ENCODE measurements at regions not wholly inside any gene's neighbourhood (a gene's known extent, or its start where the extent isn't known, plus 50 kb on each side); places are given as distances from the start of the nearest gene placed in this dataset.

DNA sequence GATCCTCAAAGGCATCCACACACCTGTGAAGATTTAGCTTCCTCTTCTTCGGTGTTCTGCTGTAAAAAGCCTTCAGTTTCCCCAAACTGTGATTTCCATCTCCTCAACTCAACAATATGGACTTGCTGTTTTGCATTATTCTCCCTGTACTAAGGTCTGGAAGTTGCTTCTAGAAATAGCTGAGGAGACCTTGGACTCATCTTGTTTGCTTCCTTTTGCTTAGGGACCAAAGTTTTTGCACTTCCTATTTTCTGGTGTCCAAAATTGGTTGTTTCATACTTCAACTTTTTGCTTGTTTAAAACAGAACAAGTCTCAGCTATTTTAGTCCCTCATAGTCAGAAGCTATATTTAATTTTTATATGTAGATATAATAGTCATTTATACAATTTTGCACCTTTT, 201.9 kb upstream of the COPS8 start:
- DNase-seq, result no peak

GRCh38 chr2:236884569-236885175, 201.0 kb upstream of the COPS8 start:
- DNase-seq, result no peak

GRCh38 chr2:236886456-236886855, 199.2 kb upstream of the COPS8 start:
- no peak for DNase-seq

DNA sequence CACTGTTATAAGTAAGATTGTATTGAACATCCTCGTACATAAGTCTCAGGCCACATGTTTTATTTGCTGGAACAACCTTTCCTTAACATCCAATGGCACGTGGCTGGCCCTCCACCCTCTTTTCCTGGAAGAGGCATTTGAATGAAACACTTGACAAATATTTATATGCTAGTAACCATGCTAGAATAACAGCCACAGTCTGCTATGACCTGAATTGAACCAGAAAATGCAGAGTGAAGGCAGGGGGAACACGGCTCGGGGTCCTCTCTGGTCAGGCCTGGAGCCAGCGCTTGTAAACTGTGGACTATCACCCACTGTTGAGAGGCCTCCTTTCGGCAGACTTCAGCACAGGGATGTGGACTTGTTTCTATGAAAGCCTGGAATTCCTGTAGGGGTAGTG, 198.2 kb upstream of the COPS8 start:
- DNase-seq, result no peak

DNA sequence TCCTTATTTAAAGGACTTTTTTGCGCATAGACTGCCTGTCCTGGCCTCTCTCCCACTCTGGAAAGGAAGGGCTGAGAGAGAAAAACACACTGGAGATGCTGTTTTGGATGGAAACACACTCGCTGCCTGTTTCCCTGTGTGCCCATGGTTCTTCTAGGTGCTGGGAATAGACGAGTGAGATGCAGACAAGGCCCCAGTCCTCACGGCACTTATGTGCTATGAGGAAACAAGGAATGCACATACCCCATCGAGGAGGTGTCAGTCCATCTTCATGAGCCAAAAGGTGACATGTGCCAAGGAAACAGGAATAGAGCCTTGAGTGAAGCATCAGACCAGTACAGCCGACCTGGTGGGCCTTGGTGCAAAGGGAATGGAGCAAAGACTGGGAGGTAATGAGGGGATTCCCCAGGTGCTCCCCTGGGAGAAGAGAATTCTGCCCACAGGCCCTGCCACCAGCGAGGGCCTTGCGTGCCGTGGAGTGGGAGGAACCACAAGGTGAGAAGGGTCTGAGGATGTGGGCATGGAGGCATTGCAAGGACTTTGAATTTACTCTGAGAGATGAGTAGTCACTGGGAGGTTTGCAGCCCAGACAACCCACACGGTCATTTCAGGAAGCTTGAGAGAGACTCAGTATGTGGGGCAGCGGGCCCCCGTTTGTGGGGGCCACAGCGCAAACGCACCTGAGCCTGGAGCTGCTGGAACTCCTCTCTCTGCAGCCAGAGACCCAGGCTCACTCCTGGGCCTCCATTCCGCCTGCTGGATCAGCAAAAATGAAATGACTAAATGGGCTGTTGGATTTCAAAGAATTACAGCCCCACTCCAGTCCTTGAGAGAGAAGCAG, 197.5 kb upstream of the COPS8 start:
- DNase-seq, result no peak

GRCh38 chr2:236888794-236889780, 196.6 kb upstream of the COPS8 start:
- DNase-seq, result no peak

- no peak for DNase-seq
Measured at GRCh38 chr2:236889791-236890704, 195.6 kb upstream of the COPS8 start.

DNA sequence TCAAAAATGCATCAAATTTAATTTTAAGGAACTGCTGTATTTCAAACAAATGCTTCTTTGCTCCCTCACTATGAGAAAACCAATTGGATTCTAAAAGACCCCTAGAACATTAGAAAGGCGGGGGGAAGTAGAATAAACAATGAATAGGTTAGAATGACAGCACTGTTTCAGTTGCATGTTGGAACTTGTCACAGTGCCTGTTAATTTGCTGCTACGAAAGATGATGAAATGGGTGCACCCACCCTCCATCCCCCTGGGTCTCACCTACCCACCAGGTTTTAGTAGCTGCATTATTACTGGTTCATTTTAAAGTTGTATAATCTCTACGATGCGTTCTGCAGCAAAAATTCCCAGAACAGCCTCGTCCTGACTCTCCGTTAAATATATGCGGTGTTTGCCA, 193.0 kb upstream of the COPS8 start:
- DNase-seq, result no peak

DNA sequence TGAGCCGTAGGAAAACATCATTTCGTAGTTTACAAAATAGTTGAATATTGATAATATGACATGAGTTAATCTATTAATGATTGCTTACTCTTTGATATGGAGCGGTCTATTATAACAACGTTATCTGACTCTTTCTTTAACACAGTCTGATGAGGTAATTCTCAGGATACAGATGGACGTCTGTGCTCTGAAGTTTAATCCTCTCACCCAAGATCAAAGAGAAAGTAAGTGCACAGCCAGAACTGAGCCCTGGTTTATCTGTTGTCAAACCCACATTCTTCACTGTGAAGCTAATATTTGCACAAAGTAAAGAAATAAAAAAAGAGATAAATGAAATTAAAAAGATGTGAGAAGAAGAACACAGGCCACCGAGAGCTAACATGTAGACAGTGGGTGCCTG, 190.9 kb upstream of the COPS8 start:
- no peak for DNase-seq

GRCh38 chr2:236895497-236895896, 190.2 kb upstream of the COPS8 start:
- DNase-seq, result no peak

DNA sequence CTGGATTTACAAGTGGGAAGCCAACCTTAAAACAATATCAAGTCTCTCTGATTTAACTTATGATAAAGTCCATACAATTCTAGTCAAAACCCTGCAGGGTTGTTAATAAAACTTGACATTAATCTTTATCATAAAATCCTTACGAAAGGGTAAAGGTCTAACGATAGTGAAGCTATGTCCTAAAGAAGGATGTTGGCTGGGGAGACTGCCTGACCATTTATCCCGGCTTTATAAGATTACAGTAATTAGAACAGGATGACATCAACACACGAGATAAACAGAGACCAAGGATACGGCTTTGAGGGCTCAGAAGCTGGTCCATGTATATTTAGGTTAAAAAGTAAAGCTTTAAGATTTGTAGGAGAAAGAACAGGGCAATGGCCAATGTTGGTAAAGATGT, 189.0 kb upstream of the COPS8 start:
- DNase-seq, result no peak

- DNase-seq, result no peak
Measured at GRCh38 chr2:236899146-236899545, 186.5 kb upstream of the COPS8 start.

DNA sequence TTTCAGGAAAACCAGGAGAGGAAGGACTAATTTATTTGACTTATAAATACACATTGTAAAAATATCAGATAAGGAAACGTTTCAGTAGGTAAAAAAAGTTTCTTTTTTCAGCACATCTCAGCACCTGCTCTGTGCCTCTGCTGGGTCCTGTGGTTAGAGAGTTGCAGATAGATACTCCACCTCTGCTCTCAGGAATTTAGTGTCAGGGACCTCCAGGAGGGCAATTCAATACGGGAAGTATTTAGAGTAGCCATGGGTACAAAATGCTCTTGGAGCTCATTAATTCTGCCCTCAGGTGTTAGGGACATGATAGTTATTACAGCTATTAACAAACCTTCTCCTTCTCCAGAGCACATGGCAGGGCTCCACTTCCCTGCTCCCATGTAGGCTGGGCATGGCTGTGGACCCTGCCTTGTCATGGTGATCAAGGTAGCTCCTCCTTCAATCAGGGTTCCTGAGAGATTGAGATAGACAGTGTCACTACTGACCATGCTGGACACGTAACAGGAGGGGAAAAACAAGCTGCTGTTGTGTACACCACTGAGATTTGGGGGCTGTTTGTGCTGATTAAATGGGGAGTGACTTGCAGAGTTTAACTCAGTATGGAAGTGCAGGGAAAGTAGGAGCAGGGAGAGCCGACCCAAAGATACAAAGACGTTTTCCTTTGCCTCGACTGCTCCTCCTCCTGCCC, 185.6 kb upstream of the COPS8 start:
- no peak for DNase-seq

DNA sequence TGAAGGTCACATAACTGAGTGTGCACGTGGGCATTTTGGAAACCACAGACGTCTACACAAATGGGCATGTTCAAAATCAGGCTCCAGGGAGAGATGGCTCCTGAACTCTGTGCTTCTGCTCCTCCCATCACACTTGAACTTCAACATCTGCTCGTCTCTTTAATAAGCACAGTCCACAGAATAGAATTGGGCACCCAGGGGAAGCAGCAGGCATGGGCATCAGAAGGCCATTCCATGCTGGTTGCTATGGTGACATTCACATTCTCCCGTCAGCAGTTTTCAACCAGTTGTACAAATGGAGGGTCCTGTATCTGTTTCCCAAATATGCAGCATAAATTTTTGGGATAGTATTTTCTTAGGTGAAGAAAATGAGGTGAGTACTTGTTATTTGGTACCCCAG, 183.7 kb upstream of the COPS8 start:
- DNase-seq, result no peak

DNA sequence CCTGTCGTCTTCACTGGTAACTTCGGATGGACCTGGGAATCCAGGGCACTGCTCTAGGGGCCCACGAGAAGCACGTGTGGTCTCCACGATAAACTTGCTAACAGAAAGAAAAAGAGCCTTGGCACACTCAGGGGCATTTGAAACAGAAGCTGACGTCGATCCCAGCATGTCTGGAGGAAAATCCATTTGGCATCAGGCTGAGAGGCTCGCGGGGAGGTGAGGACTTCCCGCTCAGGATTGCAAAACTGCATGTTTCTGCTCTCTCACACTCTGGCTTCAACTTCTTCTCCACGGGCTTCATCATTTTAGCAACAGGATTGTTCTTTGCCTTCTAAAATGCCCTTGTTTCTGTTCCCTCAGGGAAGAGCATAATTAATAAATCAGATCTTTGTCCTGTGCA, 181.7 kb upstream of the COPS8 start:
- DNase-seq, result no peak

- no peak for DNase-seq
Measured at GRCh38 chr2:236904389-236905263, 181.1 kb upstream of the COPS8 start.

DNA sequence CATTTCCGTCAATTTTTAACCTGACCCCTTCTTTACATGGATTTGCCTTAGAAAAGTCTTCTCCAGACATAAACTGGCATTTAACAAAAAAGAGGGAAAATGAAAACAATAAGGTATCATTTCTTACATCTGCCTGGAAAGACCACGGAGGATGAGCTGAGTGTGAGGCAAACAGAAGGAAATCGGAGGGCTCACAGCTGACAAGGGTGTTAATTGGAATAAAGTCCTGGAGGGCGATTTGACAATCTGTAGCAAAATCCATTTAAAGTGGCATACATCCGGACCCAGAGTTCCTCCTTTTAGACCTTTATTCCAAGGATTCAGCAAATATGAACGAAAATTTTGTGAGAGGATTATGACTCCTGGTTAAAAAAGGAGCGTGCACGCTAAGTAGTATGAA, 179.7 kb upstream of the COPS8 start:
- no peak for DNase-seq

DNA sequence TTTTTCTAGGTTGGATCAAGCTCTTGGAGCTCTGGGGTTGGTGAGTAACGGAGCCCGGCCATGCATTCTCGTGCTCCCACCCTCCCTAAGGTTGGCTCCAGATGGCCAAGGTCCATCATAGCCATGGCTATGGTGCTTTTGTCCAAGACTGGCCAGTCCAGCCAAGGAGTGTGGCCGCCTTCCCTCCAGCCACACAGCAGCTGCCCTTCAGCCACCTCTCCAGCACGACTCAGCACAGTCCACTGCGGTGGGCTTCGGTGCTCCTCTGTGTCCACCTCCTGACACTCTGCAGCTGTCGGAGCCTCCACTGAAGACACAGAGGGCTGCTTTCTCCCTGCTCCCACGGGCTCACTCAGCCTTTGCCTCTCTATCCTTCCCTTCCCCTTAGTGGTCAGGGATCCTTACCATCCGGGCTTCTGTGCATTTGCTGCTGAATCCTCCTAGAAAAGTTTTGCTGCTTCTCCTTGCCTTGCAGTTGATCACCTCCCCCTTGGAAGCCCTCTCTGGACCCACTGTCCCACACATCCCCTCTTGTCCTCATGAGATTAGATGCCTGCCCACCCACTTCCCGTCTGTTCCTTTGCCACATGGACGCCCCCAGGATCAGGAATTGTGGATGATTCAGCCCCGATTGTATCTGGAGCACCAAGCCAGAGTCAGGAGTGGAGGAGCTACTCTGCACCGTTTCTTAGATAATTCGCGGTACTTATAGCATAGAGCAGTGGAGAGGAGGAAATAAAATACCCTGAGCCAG, 177.1 kb upstream of the COPS8 start:
- DNase-seq, result no peak

DNA sequence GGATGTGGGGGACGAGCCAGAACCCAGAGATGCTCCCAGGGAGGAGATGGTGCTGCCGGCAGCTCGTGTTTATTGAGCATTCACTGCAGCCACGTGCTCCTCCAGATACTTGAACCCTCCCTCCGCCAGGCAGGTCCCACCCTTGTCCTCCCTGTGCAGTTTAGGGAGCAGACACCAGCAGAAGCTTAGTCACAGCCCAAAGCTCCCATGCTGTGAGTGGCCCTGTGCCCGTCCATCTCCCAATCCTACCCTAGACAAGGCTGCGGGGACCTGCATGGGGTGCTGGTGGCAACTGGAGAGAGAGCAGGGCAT, 176.5 kb upstream of the COPS8 start:
- no peak for DNase-seq

- DNase-seq, result no peak
Measured at GRCh38 chr2:236909802-236910201, 175.9 kb upstream of the COPS8 start.

Measured in stimulated activated naive CD4-positive, alpha-beta T cell (primary cell).